Right atrium auricular region (tissue), 2 donors: ENCODE measurements at regions not wholly inside any gene's neighbourhood (a gene's known extent, or its start where the extent isn't known, plus 50 kb on each side); places are given as distances from the start of the nearest gene placed in this dataset.
"Not testable (repeated sequence)": the region's sequence is repeated elsewhere in the genome, so short reads cannot be mapped to it uniquely, and the experiment has no call there.

Experiments
- DNase-seq: peaks from one replicate; pipeline ENCODE4 v3.0.0-alpha.2; 2019; ENCODE audit warnings: low spot score
- H3K27ac ChIP-seq, 2 donors: fragments of 200-600 bp; sonication (generic); 1 replicate in 1 of 2; 2 replicates in 1 of 2; pipeline ENCODE4 v1.5.1; 2016 to 2019
- H3K27me3 ChIP-seq, 2 donors: fragments of 200-600 bp; sonication (generic); one replicate each; pipeline versions ENCODE4 v1.5.1 to v1.6.0; 2017 to 2019
- H3K36me3 ChIP-seq: fragments of 200-600 bp; sonication (generic); one replicate; pipeline ENCODE4 v1.5.1; 2016
- H3K4me1 ChIP-seq, 2 donors: fragments of 200-600 bp; sonication (generic); one replicate each; pipeline versions ENCODE4 v1.5.1 to v1.6.0; 2017 to 2019
- H3K4me3 ChIP-seq, 2 donors: fragments of 200-600 bp; sonication (generic); 1 replicate in 1 of 2; 2 replicates in 1 of 2; pipeline ENCODE4 v1.5.1; 2017 to 2019; ENCODE audit warnings: mild to moderate bottlenecking in 1 of 2, moderate library complexity in 1 of 2
- H3K9me3 ChIP-seq, 2 donors: fragments of 200-600 bp; sonication (generic); one replicate each; pipeline ENCODE4 v1.5.1; 2019
- TF ChIP-seq, protein P1 (sequence below), 2 donors: fragments of 200-600 bp; sonication (generic); IDR thresholded peaks; one replicate each; pipeline ENCODE4 v1.5.1; 2019; ENCODE audit warnings: antibody characterized with exemption in 2 of 2

DNA sequence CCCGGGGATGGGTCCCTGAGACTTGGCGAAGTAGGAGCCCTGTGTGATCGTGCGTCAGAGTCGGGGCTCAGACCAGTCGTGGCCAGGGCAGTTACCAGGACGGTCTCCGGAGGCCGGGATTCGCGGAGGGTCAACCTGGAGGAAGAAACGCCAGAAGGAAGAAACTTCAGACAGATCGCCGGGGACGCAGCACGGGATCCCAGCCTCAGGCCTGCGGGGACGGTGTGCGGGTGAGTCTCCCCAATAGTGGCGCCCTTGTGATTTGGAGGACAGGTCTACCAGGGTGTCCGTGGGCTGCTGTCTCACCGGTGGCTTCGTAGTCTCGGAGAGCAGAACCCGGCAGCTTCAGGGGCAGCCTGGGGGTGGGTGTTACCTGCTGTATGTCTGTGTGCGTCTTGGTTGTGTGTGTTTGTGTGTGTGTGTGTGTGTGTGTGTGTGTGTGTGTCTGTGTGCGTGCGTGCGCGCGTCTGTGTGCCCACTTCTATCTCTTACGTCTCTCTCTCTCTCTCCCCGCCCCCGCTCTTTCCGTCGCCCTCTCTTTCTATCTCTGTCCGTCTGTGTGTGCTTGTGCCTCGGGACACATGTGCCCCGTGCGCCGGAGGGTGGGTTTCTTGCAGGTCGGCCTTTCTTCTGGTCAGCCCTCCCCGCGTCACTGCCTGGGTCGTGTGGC is 1406.4 kb upstream of the PCDH10 start:
- H3K4me3 ChIP-seq, H3K27me3 ChIP-seq, H3K27ac ChIP-seq, H3K9me3 ChIP-seq, H3K4me1 ChIP-seq, DNase-seq, H3K36me3 ChIP-seq: not testable (repeated sequence)

DNA sequence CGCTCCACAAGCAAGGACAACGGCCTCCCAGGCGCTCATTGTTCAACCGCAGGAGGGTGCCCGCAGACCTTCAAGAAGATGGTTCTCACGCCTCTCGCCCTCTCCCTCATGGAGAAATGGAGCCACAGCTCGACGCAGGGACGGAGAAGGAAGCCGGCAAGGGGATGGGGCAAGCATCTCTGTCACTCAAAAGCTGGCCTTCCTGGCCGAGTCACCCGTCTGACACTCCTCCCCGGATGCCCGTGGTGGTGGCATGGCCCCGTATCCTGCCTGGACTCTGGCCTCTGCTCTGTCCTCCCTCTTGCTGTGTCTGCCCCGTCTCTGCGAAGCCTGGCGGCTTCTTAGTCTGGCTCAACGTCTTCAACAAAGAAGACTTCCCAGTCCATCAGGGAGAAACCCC is 1405.7 kb upstream of the PCDH10 start:
- H3K27ac ChIP-seq, H3K9me3 ChIP-seq, H3K4me1 ChIP-seq, H3K4me3 ChIP-seq, H3K27me3 ChIP-seq, H3K36me3 ChIP-seq, DNase-seq: not testable (repeated sequence)

DNA sequence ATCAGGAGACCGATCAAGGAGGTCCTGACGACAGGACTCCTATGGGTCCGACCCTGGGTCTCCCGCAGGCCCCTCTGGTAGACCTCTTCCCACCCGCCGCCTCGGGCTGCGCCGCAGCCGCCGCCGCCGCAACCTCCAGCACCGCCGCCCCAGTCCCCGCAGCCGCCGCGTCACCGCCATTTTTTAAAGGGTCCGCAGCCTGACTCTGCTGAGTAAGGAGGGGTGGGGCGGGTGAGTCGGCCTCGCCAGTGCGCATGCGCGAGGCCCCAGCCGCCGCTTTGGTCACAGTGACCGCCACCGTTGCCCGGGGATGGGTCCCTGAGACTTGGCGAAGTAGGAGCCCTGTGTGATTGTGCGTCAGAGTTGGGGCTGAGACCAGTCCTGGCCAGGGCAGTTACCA is 1401.9 kb upstream of the PCDH10 start:
- not testable (repeated sequence) for H3K36me3 ChIP-seq, DNase-seq, H3K4me3 ChIP-seq, H3K27me3 ChIP-seq, H3K27ac ChIP-seq, H3K4me1 ChIP-seq, H3K9me3 ChIP-seq

DNA sequence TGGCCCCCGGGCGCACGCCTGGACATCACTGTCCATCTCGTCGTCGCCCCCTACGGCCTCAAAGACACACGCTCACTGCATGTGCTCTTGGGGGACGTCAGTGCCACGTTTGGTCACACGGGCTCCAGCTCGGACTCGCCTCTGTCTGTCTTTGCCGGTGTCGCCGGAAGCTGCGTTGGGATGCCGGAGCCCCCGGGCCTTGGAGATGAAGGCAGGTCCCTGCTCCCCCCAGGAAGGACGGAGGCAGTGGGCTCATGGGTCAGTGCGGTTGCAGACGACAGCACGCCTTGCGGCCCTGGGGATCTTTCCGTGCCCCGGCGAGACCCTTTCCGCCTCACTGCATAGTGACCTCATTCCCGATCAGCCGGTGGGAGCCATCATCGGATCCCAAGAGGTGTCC is 1399.9 kb upstream of the PCDH10 start:
- not testable (repeated sequence) for H3K36me3 ChIP-seq, H3K9me3 ChIP-seq, H3K4me1 ChIP-seq, H3K27ac ChIP-seq, H3K4me3 ChIP-seq, H3K27me3 ChIP-seq, DNase-seq

DNA sequence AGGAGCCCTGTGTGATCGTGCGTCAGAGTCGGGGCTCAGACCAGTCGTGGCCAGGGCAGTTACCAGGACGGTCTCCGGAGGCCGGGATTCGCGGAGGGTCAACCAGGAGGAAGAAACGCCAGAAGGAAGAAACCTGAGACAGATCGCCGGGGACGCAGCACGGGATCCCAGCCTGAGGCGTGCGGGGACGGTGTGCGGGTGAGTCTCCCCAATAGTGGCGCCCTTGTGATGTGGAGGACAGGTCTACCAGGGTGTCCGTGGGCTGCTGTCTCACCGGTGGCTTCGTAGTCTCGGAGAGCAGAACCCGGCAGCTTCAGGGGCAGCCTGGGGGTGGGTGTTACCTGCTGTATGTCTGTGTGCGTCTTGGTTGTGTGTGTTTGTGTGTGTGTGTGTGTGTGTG is 1399.1 kb upstream of the PCDH10 start:
- H3K4me3 ChIP-seq, H3K9me3 ChIP-seq, H3K4me1 ChIP-seq, H3K36me3 ChIP-seq, H3K27ac ChIP-seq, DNase-seq, H3K27me3 ChIP-seq: not testable (repeated sequence)

DNA sequence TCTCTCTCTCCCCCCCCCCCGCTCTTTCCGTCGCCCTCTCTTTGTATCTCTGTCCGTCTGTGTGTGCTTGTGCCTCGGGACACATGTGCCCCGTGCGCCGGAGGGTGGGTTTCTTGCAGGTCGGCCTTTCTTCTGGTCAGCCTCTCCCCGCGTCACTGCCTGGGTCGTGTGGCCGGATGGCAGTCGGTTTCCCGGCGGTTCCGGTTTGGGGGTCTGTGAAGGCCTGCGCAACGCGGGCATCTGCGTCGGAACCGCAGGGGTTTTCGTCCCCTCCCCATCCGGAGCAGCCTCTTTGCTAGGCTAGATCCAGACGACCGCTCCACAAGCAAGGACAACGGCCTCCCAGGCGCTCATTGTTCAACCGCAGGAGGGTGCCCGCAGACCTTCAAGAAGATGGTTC is 1398.6 kb upstream of the PCDH10 start:
- H3K4me1 ChIP-seq, H3K4me3 ChIP-seq, DNase-seq, H3K27me3 ChIP-seq, H3K36me3 ChIP-seq, H3K9me3 ChIP-seq, H3K27ac ChIP-seq: not testable (repeated sequence)

DNA sequence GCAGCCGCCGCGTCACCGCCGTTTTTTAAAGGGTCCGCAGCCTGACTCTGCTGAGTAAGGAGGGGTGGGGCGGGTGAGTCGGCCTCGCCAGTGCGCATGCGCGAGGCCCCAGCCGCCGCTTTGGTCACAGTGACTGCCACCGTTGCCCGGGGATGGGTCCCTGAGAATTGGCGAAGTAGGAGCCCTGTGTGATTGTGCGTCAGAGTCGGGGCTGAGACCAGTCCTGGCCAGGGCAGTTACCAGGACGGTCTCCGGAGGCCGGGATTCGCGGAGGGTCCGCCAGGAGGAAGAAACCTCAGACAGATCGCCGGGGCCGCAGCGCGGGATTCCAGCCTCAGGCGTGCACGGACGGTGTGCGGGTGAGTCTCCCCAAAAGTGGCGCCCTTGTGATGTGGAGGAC is 1386.9 kb upstream of the PCDH10 start:
- H3K9me3 ChIP-seq, H3K36me3 ChIP-seq, H3K27ac ChIP-seq, H3K4me1 ChIP-seq, DNase-seq, H3K4me3 ChIP-seq, H3K27me3 ChIP-seq: not testable (repeated sequence)

DNA sequence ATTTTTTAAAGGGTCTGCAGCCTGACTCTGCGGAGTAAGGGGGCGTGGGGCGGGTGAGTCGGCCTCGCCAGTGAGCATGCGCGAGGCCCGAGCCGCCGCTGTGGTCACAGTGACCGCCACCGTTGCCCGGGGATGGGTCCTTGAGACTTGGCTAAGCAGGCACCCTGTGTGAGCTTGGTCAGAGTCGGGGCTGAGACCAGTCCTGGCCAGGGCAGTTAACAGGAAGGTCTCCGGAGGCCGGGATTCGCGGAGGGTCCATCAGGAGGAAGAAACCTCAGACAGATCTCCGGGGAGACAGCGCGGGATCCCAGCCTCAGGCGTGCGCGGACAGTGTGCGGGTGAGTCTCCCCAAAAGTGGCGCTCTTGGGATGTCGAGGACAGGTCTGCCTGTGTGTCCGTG is 1384.4 kb upstream of the PCDH10 start:
- Histone ChIP-seq H3K36me3 (no peaks in the 10 kb centered on the region), H3K4me1 (no peaks in the 10 kb centered on the region), H3K9me3 (no peaks in the 10 kb centered on the region), H3K4me3 (no peak overlapping the region), H3K27ac (no peak overlapping the region), H3K27me3 (no peaks in the 10 kb centered on the region)
- TF ChIP-seq, protein P1, sequence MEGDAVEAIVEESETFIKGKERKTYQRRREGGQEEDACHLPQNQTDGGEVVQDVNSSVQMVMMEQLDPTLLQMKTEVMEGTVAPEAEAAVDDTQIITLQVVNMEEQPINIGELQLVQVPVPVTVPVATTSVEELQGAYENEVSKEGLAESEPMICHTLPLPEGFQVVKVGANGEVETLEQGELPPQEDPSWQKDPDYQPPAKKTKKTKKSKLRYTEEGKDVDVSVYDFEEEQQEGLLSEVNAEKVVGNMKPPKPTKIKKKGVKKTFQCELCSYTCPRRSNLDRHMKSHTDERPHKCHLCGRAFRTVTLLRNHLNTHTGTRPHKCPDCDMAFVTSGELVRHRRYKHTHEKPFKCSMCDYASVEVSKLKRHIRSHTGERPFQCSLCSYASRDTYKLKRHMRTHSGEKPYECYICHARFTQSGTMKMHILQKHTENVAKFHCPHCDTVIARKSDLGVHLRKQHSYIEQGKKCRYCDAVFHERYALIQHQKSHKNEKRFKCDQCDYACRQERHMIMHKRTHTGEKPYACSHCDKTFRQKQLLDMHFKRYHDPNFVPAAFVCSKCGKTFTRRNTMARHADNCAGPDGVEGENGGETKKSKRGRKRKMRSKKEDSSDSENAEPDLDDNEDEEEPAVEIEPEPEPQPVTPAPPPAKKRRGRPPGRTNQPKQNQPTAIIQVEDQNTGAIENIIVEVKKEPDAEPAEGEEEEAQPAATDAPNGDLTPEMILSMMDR (IDR thresholded peaks at IDR 0.05), result no peak
- no peak for DNase-seq

DNA sequence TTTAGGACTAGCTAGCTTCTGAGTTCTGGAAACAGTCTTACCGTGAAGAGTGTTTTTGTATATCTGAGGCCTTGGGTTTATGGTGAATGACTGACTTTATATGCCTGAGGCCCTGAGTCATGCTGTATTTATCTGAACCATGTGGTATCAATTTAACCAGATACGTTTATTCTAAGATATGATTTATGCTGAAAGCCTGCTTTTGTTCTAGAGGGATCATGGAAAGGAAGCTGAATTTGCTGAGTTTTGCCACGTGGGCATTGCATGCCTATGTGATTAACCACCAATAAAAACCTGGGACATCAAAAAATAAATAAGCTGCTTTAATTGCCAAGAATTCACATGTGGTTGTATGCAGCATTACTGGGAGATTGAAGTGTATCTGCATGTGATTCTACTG is 1374.7 kb upstream of the PCDH10 start:
- H3K9me3 ChIP-seq, H3K27me3 ChIP-seq, H3K4me1 ChIP-seq, H3K36me3 ChIP-seq, DNase-seq, H3K4me3 ChIP-seq, H3K27ac ChIP-seq: not testable (repeated sequence)

DNA sequence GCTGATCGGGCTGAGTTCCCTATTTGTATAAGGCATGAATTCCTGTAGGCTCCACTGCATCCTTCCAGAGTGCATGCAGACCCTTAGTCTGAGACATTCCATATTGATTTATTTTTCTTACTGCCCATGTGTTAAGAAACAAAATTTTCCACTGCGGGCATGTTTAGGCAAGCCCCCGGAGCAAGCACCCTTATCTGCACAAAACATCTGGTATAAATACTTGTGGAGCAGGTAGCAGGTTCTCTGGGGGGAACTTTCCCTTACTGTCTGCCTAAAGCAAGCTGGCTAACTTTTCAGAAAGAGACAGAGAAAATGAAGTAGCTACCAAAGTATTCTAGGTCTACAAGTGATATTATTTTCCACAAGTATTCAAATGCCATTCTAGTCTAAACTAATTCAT is 1338.5 kb upstream of the PCDH10 start:
- not testable (repeated sequence) for H3K4me3 ChIP-seq, H3K27me3 ChIP-seq, H3K27ac ChIP-seq, H3K9me3 ChIP-seq, H3K36me3 ChIP-seq, H3K4me1 ChIP-seq, DNase-seq
